HG03045 (cell line): ENCODE measurements at regions not wholly inside any gene's neighbourhood (a gene's known extent, or its start where the extent isn't known, plus 50 kb on each side); places are given as distances from the start of the nearest gene placed in this dataset.
"Not testable (repeated sequence)": the region's sequence is repeated elsewhere in the genome, so short reads cannot be mapped to it uniquely, and the experiment has no call there.

ENCODE experiments used
- ATAC-seq: cut with Tn5 transposase; IDR thresholded peaks from one replicate; pipeline ENCODE4 v1.9.1; 2021; ENCODE audit warnings: mild to moderate bottlenecking, moderate library complexity; ENCODE audit not compliant: unreplicated experiment

- no peak for ATAC-seq
Measured at GRCh38 chr16:60712144-60712543, 1324.1 kb downstream of the CDH8 start.

- no peak for ATAC-seq
Measured at GRCh38 chr16:60704726-60705125, 1331.5 kb downstream of the CDH8 start.

- ATAC-seq: no peak
Measured at GRCh38 chr16:60703096-60703495, 1333.1 kb downstream of the CDH8 start.

GRCh38 chr16:60686824-60687223 lies 1349.4 kb downstream of the CDH8 start:
- no peak for ATAC-seq

- ATAC-seq: no peak
Measured at GRCh38 chr16:60684002-60684401, 1352.2 kb downstream of the CDH8 start.

- no peak for ATAC-seq
Measured at GRCh38 chr16:60682219-60682618, 1354.0 kb downstream of the CDH8 start.

- ATAC-seq: no peak
Measured at GRCh38 chr16:60681043-60681442, 1355.2 kb downstream of the CDH8 start.

- ATAC-seq: no peak
Measured at GRCh38 chr16:60675022-60675421, 1361.2 kb downstream of the CDH8 start.

GRCh38 chr16:60674241-60674640 lies 1362.0 kb downstream of the CDH8 start:
- ATAC-seq: no peak

- ATAC-seq: no peak
Measured at GRCh38 chr16:60655514-60656153, 1380.6 kb downstream of the CDH8 start.

GRCh38 chr16:60651346-60651745 lies 1384.9 kb downstream of the CDH8 start:
- ATAC-seq: no peak

GRCh38 chr16:60648290-60648689 lies 1387.9 kb downstream of the CDH8 start:
- ATAC-seq: no peak

GRCh38 chr16:60647388-60647787 lies 1388.8 kb downstream of the CDH8 start:
- not testable (repeated sequence) for ATAC-seq

GRCh38 chr16:60646631-60647030 lies 1389.6 kb downstream of the CDH8 start:
- no peak for ATAC-seq

GRCh38 chr16:60645541-60645940 lies 1390.7 kb downstream of the CDH8 start:
- no peak for ATAC-seq

GRCh38 chr16:60642956-60643355 lies 1393.3 kb downstream of the CDH8 start:
- ATAC-seq: no peak

GRCh38 chr16:60641067-60641665 lies 1395.1 kb downstream of the CDH8 start:
- ATAC-seq: no peak

GRCh38 chr16:60640038-60640437 lies 1396.2 kb downstream of the CDH8 start:
- ATAC-seq: no peak

GRCh38 chr16:60636636-60637035 lies 1399.6 kb downstream of the CDH8 start:
- ATAC-seq: not testable (repeated sequence)

- no peak for ATAC-seq
Measured at GRCh38 chr16:60636117-60636516, 1400.1 kb downstream of the CDH8 start.

GRCh38 chr16:60635548-60635947 lies 1400.7 kb downstream of the CDH8 start:
- ATAC-seq: no peak

- no peak for ATAC-seq
Measured at GRCh38 chr16:60611844-60612243, 1424.4 kb downstream of the CDH8 start.

- ATAC-seq: no peak
Measured at GRCh38 chr16:60608971-60609370, 1427.3 kb downstream of the CDH8 start.
